ENCODE measurements at regions not wholly inside any gene's neighbourhood (a gene's known extent, or its start where the extent isn't known, plus 50 kb on each side); places are given as distances from the start of the nearest gene placed in this dataset.

DNA sequence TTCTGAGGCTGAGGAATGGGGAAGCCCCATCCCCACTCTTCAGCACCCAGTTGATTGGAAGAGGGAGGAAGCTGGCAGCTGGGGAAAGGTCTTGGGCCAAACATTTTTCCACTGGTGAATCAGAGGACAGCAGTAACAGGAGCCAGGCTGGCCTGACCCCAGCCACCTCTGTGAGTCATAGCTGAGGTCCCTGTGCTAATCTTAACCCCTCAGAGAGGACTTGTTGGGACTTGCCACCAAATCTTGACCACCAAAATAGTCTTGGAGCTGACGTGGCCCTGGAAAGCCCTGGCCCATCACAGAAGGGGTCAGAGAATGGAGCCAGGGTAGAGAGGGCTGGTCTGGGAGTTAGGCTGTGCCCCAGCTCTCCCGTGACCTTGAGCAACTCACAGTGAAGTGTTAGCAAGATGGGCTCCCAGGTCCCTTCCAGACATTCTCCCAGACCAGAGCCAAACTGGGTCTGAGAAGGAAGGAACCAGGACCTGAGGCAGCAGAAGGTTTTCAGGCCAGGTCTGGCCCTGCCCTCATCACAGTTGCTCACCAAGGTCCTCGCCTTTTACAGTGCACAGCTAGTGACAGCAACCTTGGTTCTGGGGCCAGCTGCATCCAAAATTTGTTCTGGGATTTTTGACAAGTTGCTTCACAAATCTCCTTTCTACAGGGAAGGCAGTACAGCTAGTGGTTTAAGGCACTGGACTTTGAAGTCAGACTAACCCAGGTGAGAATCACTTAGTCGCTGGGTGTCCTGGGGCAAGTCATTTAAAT, 266.6 kb downstream of the CYP26B1 start:
- DNase-seq (ENCODE audit: extremely low spot score, insufficient read length, low read depth), result no peak
- FAIRE-seq, result no peak

DNA sequence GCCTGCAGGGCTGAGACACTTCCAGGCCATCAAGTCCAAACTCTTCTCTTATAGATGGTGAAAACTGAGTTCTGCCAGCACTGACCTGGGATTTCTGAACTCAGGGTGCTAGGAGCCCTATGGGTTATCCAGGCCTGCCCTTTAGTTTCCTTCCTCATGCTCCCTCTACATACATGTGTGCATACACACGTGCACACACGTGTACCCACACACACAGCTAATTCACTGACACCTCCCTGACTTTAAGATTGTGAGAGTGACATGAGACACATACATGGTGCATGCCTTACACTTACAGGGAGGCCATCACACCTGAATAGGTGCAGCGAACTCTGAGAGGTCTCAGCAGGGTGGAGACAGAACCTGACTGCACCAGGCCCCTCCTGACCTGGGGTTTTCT, 267.4 kb downstream of the CYP26B1 start:
- FAIRE-seq, result no peak
- no peak for DNase-seq (ENCODE audit: extremely low spot score, insufficient read length, low read depth)

GRCh38 chr2:71879509-71880184, 268.0 kb downstream of the CYP26B1 start:
- FAIRE-seq (no peak), DNase-seq (ENCODE audit: extremely low spot score, insufficient read length, low read depth) (no peak)

- no peak for DNase-seq (ENCODE audit: extremely low spot score, insufficient read length, low read depth)
- no peak for FAIRE-seq
Observed at GRCh38 chr2:71878626-71879508, 268.8 kb downstream of the CYP26B1 start.

GRCh38 chr2:71877636-71878035, 270.0 kb downstream of the CYP26B1 start:
- FAIRE-seq (no peak), DNase-seq (ENCODE audit: extremely low spot score, insufficient read length, low read depth) (no peak)

DNA sequence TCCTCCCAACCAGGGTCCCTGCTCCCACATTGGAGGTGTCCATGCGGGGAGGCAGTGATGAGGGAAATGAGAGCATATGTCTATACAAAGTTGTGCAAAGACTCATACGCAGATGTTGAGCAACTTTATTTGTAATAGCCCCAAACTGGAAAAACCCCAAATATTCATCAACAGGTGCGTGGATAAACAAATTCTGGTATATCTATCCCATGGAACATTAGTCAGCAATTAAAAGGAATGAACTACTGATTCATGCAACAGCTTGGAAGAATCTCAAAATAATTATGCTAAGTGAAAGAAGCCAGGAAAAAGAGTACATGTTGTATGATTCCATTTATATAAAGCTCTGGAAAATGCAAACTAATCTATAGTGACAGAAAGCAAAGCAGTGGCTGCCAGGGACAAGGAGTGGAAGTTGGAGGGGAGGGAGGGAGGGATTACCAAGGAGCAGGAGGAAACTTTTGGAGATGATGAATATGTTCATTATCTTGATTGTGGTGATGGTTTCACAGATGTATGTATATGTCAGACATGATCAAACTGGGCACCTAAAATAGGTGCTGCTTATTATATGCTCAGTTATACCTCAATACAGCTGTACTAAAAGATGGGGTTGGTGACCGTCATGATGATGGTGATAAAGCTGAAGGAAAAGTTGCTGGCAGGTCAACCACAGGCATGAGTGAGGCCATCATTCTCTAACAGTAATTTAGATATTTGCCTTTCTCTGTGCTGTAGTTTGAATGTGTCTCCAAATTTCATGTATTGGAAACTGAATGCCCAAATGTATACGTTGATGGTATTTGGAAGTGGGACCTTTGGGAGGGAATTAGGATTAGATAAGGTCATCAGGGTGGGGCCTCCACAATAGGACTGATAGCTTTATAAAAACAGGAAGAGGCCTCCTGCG, 270.9 kb downstream of the CYP26B1 start:
- FAIRE-seq (no peak), DNase-seq (ENCODE audit: extremely low spot score, insufficient read length, low read depth) (no peak)

- FAIRE-seq, result no peak
- DNase-seq (ENCODE audit: extremely low spot score, insufficient read length, low read depth), result no peak
Observed at GRCh38 chr2:71872466-71873051, 275.1 kb downstream of the CYP26B1 start.

DNA sequence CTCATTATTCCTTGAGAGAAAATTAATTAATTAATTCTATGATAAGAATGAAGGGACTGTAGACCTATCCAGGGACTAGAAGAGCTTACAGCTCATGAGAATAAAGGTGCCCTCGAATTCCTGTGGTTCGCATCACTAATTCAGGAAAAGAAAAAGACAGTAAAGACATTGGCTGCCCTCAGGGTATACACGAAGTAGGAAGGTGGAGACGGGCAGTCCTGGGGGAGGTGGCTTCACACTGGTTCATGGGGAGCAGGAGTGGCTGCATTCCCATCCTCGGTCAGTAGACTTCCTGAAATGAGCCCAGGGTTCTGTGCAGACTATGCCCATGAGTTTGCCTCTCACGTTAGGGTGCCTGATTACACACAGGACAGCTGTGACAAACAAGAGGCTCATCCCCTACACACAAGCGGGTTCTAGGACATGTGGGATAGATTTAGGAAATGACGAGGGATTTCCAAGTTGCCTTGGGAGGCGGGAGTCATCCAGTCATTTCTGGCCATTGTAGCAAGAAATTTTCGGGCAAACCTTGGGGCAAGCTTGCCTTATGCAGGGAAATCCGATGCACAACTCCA, 282.2 kb downstream of the CYP26B1 start:
- DNase-seq (ENCODE audit: extremely low spot score, insufficient read length, low read depth) (no peak), FAIRE-seq (no peak)

GRCh38 chr2:71864085-71864484, 283.6 kb downstream of the CYP26B1 start:
- DNase-seq (ENCODE audit: extremely low spot score, insufficient read length, low read depth), result no peak
- FAIRE-seq, result no peak

DNA sequence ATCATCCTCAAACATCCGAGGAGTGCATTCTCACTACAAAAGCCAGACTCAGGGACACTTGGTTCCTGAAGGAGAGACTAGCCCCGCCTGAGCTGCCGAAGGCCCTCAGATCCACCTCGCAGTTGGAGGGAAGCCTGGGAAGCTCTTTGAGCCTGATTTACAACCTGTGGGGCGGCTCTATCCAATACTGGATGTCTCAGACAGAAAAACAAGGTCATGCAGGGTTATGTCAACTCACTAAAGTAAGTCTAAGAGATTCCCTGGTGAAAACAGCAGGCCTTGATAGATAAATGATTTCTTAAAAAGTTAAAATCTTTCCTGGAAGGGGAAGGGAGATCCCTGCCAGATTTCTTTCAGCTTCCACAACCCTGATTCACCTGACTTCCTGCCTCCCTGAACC, 284.3 kb downstream of the CYP26B1 start:
- DNase-seq (ENCODE audit: extremely low spot score, insufficient read length, low read depth) (no peak), FAIRE-seq (no peak)

DNA sequence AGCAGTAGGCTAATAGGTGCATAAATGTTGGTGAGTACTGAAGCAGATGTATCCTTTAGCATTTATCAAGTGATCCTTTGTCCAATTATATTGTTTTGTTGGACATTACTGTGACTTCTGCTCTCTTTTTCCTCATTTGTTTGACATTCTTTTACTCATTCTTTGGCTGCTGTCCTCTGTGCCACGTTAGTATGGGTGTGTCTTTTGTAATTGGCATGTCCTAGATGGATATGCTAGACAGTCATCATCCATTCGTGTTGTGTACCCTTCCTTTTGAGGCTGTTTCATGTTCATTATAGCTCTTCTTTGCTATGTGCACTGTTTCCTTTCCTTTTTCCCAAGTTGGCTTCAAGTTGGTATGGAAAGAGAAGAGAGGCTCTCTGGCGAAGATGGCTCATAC, 284.7 kb downstream of the CYP26B1 start:
- DNase-seq (ENCODE audit: extremely low spot score, insufficient read length, low read depth) (no peak), FAIRE-seq (no peak)

DNA sequence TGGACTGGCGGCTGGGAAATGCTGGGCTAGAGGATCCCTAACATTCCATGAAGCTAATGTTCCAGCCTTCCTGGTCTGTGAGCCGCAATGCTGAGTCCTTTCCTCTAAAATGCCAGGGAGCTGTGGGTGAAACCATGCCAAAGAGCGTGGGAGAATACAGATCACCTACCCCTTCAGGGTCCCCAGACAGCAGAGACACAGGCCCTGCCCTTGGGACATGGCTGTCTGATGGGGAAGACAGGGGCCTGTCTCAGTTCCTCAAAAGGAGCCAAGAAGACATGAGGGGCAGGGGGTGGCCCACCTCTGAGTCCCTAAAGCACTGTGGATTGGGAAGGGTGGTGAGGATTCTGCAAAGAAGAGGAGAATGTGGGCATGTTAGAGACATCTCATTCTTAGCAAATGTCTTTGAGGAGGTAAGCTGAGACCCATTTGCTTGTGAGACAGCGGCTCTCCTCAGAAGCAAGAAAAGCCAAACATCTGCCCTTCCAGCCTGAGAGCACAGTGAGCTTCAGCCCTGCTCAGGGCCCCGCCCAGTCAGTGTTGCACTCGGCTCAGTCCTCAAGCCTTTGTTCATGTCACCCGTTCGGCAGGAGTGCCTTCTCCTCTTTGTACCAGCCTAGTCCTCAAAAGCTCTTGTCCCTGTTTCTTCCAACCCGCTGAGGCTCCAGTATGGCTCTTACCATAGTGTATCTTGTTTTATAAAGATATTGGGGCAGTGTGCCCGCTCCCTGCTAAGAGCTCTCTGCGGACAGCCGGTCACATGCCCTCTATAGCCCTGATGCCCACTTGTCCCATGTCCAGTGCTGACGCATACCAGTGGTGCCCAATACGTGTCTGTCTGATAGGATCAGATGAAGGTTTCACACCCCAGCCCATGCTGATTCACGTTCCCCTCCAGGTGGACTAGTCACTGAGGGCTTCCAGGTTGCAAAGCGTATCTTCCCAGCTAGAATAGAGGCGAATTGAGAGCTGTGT, 286.2 kb downstream of the CYP26B1 start:
- no peak for FAIRE-seq
- no peak for DNase-seq (ENCODE audit: extremely low spot score, insufficient read length, low read depth)

- DNase-seq (ENCODE audit: extremely low spot score, insufficient read length, low read depth) (no peak), FAIRE-seq (no peak)
Observed at GRCh38 chr2:71860381-71860926, 287.2 kb downstream of the CYP26B1 start.

GRCh38 chr2:71859211-71859847, 288.3 kb downstream of the CYP26B1 start:
- no peak for DNase-seq (ENCODE audit: extremely low spot score, insufficient read length, low read depth)
- FAIRE-seq, result no peak

DNA sequence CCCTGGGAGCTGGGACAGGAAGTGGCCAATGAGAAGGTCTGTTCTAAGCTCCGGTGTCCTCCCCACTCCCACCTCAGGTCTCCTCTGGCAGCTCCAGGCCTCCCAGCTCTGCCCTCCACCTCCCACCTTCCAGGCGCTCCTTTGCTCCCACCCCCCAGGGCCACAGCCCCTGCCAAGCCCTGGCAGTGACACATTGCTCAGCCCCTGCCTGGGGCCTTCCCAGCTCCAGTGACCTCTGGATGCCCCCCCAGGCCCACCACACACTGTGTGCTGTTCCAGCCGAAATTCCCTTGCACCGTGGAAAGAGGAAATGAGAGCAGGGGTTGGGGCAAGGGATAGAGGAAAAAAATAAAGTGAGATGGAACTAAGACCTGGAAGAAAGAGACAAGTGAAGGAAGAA, 289.6 kb downstream of the CYP26B1 start:
- DNase-seq (ENCODE audit: extremely low spot score, insufficient read length, low read depth) (no peak), FAIRE-seq (no peak)

GRCh38 chr2:71857636-71858035, 290.0 kb downstream of the CYP26B1 start:
- DNase-seq (ENCODE audit: extremely low spot score, insufficient read length, low read depth), result no peak
- FAIRE-seq, result no peak

All from GM18507 (cell line).